ENCODE measurements at regions not wholly inside any gene's neighbourhood (a gene's known extent, or its start where the extent isn't known, plus 50 kb on each side); places are given as distances from the start of the nearest gene placed in this dataset.
"Not testable (repeated sequence)": the region's sequence is repeated elsewhere in the genome, so short reads cannot be mapped to it uniquely, and the experiment has no call there.

DNA sequence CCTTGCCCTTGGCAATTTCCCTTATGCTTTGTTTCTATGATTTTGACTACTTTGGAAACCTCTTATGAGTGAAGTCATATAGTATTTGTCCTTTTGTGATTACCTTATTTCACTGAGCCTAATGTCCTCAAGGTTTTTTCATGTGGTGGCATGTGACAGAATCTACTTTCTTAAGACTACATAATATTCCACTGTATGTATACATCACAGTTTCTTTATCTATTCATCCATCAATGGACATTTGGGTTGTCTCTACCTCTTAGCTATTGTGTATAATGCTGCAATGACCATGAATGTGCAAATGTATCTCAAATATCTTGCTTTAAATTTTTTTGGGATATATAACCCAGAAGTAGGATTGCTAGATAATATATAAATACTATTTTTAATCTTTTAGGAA lies 96.4 kb upstream of the ALDH1A1 start:
- ATAC-seq = no peak
- DNase-seq = no peak
- H3K4me3 ChIP-seq (ENCODE audit: low read length) = no peak overlapping the region
- H3K4me1 Mint-ChIP-seq = no peaks in the 10 kb centered on the region
- CTCF ChIA-PET = no interaction called here
- no peak overlapping the region for H3K4me3 Mint-ChIP-seq
- POLR2A ChIA-PET = no interaction called here
- H3K4me1 ChIP-seq (ENCODE audit: control insufficient read depth in 2 of 2, insufficient read depth in 2 of 2, low read length in 2 of 2) = no peaks in the 10 kb centered on the region
- peaks cover 4 to 26% (median 18%) of the 10 kb centered on the region in 5 donors for H3K27me3 Mint-ChIP-seq
- no peaks in the 10 kb centered on the region for H3K36me3 Mint-ChIP-seq
- H3K9me3 Mint-ChIP-seq = peaks cover 0 to 1% (median 0%) of the 10 kb centered on the region in 11 donors
- intact Hi-C loops (cut with micrococcal nuclease) = no loop called here
- no peak overlapping the region for H3K27ac Mint-ChIP-seq
- no peak overlapping the region for H3K27ac ChIP-seq (ENCODE audit: low read depth, low read length)
- no peaks in the 10 kb centered on the region for H3K9me3 ChIP-seq (ENCODE audit: control insufficient read depth in 2 of 3, low read length in 3 of 3)
- no peaks in the 10 kb centered on the region for H3K36me3 ChIP-seq (ENCODE audit: control insufficient read depth in 2 of 3, insufficient read depth in 3 of 3, low read length in 3 of 3)
- peaks cover 0 to 3% of the 10 kb centered on the region in 2 donors for H3K27me3 ChIP-seq (ENCODE audit: control insufficient read depth in 2 of 2, insufficient read depth in 2 of 2, low read length in 2 of 2)

DNA sequence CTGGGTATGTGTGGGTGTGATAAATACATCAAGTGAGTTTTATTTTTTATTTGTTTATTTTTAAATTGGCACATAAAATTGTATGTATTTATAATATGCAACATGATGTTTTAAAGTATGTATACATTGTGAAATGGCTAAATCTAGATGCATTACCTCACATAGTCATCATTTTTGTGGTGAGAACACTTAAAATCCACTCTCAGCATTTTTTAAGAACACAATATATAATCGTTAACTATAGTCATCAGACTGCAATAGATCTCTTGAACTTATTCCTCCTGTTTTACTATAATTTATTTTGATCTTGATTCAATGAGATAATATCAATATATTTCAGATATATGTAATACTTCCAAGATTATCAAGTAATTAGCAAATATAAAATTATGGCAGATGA lies 93.9 kb upstream of the ALDH1A1 start:
- DNase-seq (no peak), ATAC-seq (no peak)
- ChIA-PET CTCF (no interaction called here), POLR2A (no interaction called here)
- Mint-ChIP-seq H3K36me3 (no peaks in the 10 kb centered on the region), H3K4me1 (no peaks in the 10 kb centered on the region), H3K27me3 (peaks cover 0 to 28% (median 16%) of the 10 kb centered on the region in 5 donors), H3K27ac (no peak overlapping the region), H3K9me3 (peaks cover 0 to 1% (median 0%) of the 10 kb centered on the region in 11 donors), H3K4me3 (no peak overlapping the region)
- Histone ChIP-seq H3K36me3 (ENCODE audit: control insufficient read depth in 2 of 3, insufficient read depth in 3 of 3, low read length in 3 of 3) (no peaks in the 10 kb centered on the region), H3K27me3 (ENCODE audit: control insufficient read depth in 2 of 2, insufficient read depth in 2 of 2, low read length in 2 of 2) (peaks cover 0 to 2% of the 10 kb centered on the region in 2 donors), H3K9me3 (ENCODE audit: control insufficient read depth in 2 of 3, low read length in 3 of 3) (no peaks in the 10 kb centered on the region), H3K27ac (ENCODE audit: low read depth, low read length) (no peak overlapping the region), H3K4me1 (ENCODE audit: control insufficient read depth in 2 of 2, insufficient read depth in 2 of 2, low read length in 2 of 2) (no peaks in the 10 kb centered on the region), H3K4me3 (ENCODE audit: low read length) (no peak overlapping the region)
- intact Hi-C loops (cut with micrococcal nuclease) = no loop called here

DNA sequence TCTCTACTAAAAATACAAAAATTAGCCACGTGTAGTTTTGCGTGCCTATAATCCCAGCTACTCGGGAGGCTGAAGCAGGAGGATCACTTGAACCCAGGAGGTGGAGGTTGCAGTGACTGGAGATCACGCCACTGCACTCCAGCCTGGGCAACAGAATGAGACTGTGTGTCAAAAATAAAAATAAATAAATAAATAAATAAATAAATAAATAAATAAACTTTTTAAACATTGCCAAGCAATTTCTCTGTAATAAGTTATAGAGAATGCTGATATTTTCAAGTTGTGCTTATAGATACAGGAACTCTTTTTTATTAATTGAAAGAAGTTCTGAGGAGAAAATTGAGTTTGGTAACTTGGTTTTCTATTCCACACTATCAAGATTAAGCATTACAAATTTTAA lies 91.9 kb upstream of the ALDH1A1 start:
- H3K27me3 Mint-ChIP-seq = peaks cover 0 to 28% (median 10%) of the 10 kb centered on the region in 5 donors
- H3K4me1 Mint-ChIP-seq; ATAC-seq; H3K36me3 ChIP-seq (ENCODE audit: control insufficient read depth in 2 of 3, insufficient read depth in 3 of 3, low read length in 3 of 3); DNase-seq; H3K4me3 ChIP-seq (ENCODE audit: low read length); H3K4me3 Mint-ChIP-seq; H3K27me3 ChIP-seq (ENCODE audit: control insufficient read depth in 2 of 2, insufficient read depth in 2 of 2, low read length in 2 of 2); H3K9me3 Mint-ChIP-seq; CTCF ChIA-PET; H3K27ac ChIP-seq (ENCODE audit: low read depth, low read length); H3K9me3 ChIP-seq (ENCODE audit: control insufficient read depth in 2 of 3, low read length in 3 of 3); intact Hi-C loops (cut with micrococcal nuclease); H3K36me3 Mint-ChIP-seq; POLR2A ChIA-PET; H3K27ac Mint-ChIP-seq; H3K4me1 ChIP-seq (ENCODE audit: control insufficient read depth in 2 of 2, insufficient read depth in 2 of 2, low read length in 2 of 2): not testable (repeated sequence)

DNA sequence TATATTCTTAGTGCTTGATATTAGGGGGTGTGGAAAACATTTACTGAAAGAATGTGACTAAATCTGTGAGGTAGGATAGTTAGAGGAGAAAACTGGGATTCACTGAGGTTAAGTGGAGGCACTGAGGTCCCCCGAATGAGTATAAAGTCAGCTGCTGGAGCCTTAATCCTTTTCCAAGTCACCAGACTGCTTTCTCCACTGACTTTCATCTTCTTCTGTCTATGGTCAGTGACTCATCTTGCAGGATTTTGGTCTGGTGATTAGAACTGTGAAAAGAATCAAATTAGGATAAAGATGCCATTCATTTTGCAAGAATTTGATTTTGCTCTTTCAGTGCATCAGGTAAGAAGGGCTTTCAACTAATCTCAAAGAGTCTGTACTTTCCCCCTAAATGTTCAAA lies 89.3 kb upstream of the ALDH1A1 start:
- H3K4me1 ChIP-seq (ENCODE audit: control insufficient read depth in 2 of 2, insufficient read depth in 2 of 2, low read length in 2 of 2) = no peaks in the 10 kb centered on the region
- H3K9me3 ChIP-seq (ENCODE audit: control insufficient read depth in 2 of 3, low read length in 3 of 3) = no peaks in the 10 kb centered on the region
- ChIA-PET POLR2A (no interaction called here), CTCF (no interaction called here)
- Mint-ChIP-seq H3K27me3 (peaks cover 5 to 31% (median 18%) of the 10 kb centered on the region in 5 donors), H3K4me1 (peaks cover 0 to 2% (median 0%) of the 10 kb centered on the region in 7 donors), H3K4me3 (no peak overlapping the region), H3K36me3 (no peaks in the 10 kb centered on the region), H3K27ac (no peak overlapping the region), H3K9me3 (no peaks in the 10 kb centered on the region)
- no peak overlapping the region for H3K4me3 ChIP-seq (ENCODE audit: low read length)
- H3K36me3 ChIP-seq (ENCODE audit: control insufficient read depth in 2 of 3, insufficient read depth in 3 of 3, low read length in 3 of 3) = no peaks in the 10 kb centered on the region
- intact Hi-C loops (cut with micrococcal nuclease) = no loop called here
- ATAC-seq (no peak), DNase-seq (no peak)
- no peaks in the 10 kb centered on the region for H3K27me3 ChIP-seq (ENCODE audit: control insufficient read depth in 2 of 2, insufficient read depth in 2 of 2, low read length in 2 of 2)
- no peak overlapping the region for H3K27ac ChIP-seq (ENCODE audit: low read depth, low read length)

DNA sequence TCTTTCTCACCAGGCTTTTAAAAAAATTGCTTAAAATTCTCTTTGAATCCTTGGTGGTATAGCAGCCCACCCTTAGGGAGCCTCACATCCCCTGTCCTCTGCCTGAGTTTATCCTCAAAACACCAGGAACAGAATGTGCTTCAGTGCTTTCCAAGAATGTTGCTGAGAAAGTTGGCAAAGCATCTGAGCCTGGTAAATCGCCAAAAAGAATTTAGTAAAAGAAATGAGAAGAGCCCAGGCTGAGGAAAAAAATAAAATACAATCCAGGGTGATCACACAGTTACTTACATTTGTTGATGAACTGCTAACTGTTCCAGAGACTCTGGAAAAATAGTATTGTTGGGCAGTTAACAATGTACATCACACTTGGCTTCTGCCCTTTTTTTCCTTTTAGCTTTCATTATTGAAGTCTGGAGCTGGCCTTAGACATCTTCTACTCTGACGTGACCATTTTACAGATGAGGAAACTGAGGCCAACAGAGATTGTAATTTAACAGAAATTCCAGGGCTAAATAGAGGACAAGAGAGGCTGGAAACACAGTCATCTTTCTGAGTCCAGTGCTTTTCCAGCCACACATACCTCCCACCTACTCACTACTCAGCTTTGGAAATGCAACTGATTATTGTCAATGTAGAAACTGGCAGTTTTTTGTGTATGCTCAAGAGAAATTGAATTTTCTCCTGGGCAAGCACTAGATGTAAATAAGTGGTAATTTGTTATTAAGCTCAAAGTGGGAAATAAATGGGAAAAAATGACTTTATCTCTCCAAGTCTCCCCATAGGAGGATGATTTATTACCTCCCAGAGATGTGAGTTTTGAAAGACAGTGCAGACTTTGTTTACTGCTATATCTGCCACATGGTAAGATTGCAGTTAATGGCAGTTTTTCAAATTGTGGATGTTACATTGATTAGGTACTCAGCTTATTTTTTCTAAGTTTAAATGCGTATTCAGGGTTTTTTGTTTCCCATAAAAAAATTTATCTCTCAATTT lies 86.7 kb upstream of the ALDH1A1 start:
- Histone ChIP-seq H3K36me3 (ENCODE audit: control insufficient read depth in 2 of 3, insufficient read depth in 3 of 3, low read length in 3 of 3) (no peaks in the 10 kb centered on the region), H3K9me3 (ENCODE audit: control insufficient read depth in 2 of 3, low read length in 3 of 3) (no peaks in the 10 kb centered on the region), H3K4me3 (ENCODE audit: low read length) (no peak overlapping the region), H3K27ac (ENCODE audit: low read depth, low read length) (no peak overlapping the region), H3K4me1 (ENCODE audit: control insufficient read depth in 2 of 2, insufficient read depth in 2 of 2, low read length in 2 of 2) (no peaks in the 10 kb centered on the region), H3K27me3 (ENCODE audit: control insufficient read depth in 2 of 2, insufficient read depth in 2 of 2, low read length in 2 of 2) (no peaks in the 10 kb centered on the region)
- intact Hi-C loops (cut with micrococcal nuclease) = no loop called here
- Mint-ChIP-seq H3K9me3 (no peaks in the 10 kb centered on the region), H3K27ac (no peak overlapping the region), H3K27me3 (peaks cover 12 to 27% (median 14%) of the 10 kb centered on the region in 5 donors), H3K36me3 (no peaks in the 10 kb centered on the region), H3K4me1 (peaks cover 0 to 2% (median 0%) of the 10 kb centered on the region in 7 donors), H3K4me3 (no peak overlapping the region)
- ChIA-PET CTCF (no interaction called here), POLR2A (no interaction called here)
- DNase-seq = no peak
- no peak for ATAC-seq

DNA sequence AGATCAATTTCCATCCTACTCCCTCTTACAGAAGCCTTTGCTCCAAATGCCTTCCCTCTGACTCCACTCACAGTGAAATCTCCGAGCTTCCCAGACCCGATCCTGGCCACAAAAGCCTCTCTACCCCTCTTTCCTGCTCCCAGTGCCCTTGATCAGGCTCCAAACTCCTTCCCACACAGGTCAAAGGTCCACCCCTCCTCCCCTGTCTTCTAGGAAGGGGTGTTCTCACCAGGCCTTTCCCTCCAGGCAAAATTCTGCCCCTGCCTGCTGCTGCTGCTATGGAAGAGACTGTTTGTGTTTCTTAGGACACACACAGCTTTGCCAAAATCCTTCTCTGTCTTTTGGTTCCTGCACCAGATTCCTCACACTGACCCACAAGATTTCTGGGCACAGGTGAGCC lies 85.8 kb upstream of the ALDH1A1 start:
- DNase-seq (no peak), ATAC-seq (no peak)
- H3K4me1 ChIP-seq (ENCODE audit: control insufficient read depth in 2 of 2, insufficient read depth in 2 of 2, low read length in 2 of 2) = no peaks in the 10 kb centered on the region
- no peak overlapping the region for H3K27ac ChIP-seq (ENCODE audit: low read depth, low read length)
- peaks cover 0 to 2% (median 0%) of the 10 kb centered on the region in 7 donors for H3K4me1 Mint-ChIP-seq
- H3K36me3 ChIP-seq (ENCODE audit: control insufficient read depth in 2 of 3, insufficient read depth in 3 of 3, low read length in 3 of 3) = no peaks in the 10 kb centered on the region
- no peak overlapping the region for H3K4me3 ChIP-seq (ENCODE audit: low read length)
- ChIA-PET CTCF (no interaction called here), POLR2A (no interaction called here)
- H3K27me3 ChIP-seq (ENCODE audit: control insufficient read depth in 2 of 2, insufficient read depth in 2 of 2, low read length in 2 of 2) = no peaks in the 10 kb centered on the region
- no peaks in the 10 kb centered on the region for H3K9me3 Mint-ChIP-seq
- no peak overlapping the region for H3K4me3 Mint-ChIP-seq
- peaks cover 12 to 36% (median 18%) of the 10 kb centered on the region in 5 donors for H3K27me3 Mint-ChIP-seq
- H3K9me3 ChIP-seq (ENCODE audit: control insufficient read depth in 2 of 3, low read length in 3 of 3) = no peaks in the 10 kb centered on the region
- H3K36me3 Mint-ChIP-seq = no peaks in the 10 kb centered on the region
- intact Hi-C loops (cut with micrococcal nuclease) = no loop called here
- H3K27ac Mint-ChIP-seq = no peak overlapping the region

DNA sequence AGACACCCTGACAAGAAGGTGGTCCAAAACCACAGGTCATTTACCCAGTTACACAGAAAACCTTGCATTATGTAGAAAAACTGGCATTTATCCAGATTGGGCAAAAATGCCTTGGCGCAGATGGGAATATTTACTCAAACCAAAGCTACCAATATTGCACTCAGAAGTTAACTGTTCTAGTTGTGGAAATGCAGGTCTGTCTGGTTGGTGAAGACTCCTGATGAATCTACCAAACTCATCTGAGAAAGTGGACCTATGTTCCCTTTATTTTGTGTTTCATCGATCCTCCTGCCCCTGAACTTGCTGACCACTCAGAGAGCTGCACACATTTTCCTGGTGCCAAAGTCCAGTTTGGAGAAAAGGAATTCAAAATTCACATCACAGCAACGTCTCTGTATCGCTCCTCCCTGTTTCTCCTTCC lies 85.2 kb upstream of the ALDH1A1 start:
- DNase-seq (no peak), ATAC-seq (no peak)
- no peak overlapping the region for H3K27ac ChIP-seq (ENCODE audit: low read depth, low read length)
- H3K27me3 ChIP-seq (ENCODE audit: control insufficient read depth in 2 of 2, insufficient read depth in 2 of 2, low read length in 2 of 2) = no peaks in the 10 kb centered on the region
- Mint-ChIP-seq H3K27ac (no peak overlapping the region), H3K27me3 (peaks cover 12 to 39% (median 18%) of the 10 kb centered on the region in 5 donors), H3K4me3 (no peak overlapping the region), H3K4me1 (peaks cover 0 to 2% (median 0%) of the 10 kb centered on the region in 7 donors), H3K36me3 (no peaks in the 10 kb centered on the region), H3K9me3 (no peaks in the 10 kb centered on the region)
- H3K9me3 ChIP-seq (ENCODE audit: control insufficient read depth in 2 of 3, low read length in 3 of 3) = no peaks in the 10 kb centered on the region
- ChIA-PET POLR2A (no interaction called here), CTCF (no interaction called here)
- no peaks in the 10 kb centered on the region for H3K36me3 ChIP-seq (ENCODE audit: control insufficient read depth in 2 of 3, insufficient read depth in 3 of 3, low read length in 3 of 3)
- no peak overlapping the region for H3K4me3 ChIP-seq (ENCODE audit: low read length)
- intact Hi-C loops (cut with micrococcal nuclease) = no loop called here
- no peaks in the 10 kb centered on the region for H3K4me1 ChIP-seq (ENCODE audit: control insufficient read depth in 2 of 2, insufficient read depth in 2 of 2, low read length in 2 of 2)

Measured in naive thymus-derived CD4-positive, alpha-beta T cell (primary cell).